Hematopoietic multipotent progenitor cell treated with erythropoietin and hydrocortisone succinate and interleukin-3 and kit ligand, for 17 days (in vitro differentiated cells): ENCODE measurements at regions not wholly inside any gene's neighbourhood (a gene's known extent, or its start where the extent isn't known, plus 50 kb on each side); places are given as distances from the start of the nearest gene placed in this dataset.
"Not testable (repeated sequence)": the region's sequence is repeated elsewhere in the genome, so short reads cannot be mapped to it uniquely, and the experiment has no call there.

Experiments
- DNase-seq: peaks from one replicate; pipeline ENCODE4 v3.0.0-alpha.2; 2015; ENCODE audit warnings: low spot score

DNA sequence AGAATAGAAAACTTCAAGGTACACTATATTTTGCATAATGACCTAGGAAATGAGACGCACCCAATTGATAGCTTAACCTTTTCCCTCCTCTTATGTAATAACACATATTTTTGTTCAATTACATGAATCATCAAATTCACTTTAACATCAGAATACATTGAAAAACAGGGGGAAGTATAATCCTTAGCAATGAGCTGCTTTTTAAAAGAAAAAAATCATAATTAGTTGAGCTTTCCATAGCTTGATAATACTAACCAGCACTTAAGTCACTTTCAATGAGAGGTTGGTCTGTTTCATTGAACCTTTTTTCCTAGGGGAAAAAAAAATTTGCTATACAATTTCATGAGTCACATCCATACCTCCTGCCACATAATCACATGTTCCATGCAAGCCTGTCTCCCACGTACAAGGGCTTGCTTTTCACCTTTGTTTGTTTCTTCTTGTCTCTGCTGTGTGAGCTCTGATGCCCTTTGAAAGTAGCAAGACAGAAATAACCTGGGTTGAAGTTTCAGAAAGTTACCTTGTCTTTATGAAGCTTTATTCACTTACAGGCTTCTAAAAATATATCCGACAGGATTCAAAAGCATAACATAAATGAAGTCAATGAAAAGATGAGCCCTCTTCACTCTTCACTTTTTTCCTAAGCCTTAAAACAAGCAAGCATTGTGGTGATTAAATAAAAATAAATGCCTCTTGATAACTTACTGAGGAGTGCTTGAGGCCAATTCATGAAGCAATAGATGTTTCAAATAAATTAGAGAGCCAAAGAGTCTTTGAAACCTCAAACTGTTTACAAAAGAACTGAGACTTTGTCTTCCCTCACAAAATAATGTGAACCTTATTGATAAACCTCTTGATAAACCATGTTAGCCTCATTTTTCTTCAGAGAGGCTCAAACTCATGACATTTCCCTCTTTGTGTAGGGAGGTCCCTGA, 108.5 kb downstream of the FEM1C start:
- DNase-seq: no peak

DNA sequence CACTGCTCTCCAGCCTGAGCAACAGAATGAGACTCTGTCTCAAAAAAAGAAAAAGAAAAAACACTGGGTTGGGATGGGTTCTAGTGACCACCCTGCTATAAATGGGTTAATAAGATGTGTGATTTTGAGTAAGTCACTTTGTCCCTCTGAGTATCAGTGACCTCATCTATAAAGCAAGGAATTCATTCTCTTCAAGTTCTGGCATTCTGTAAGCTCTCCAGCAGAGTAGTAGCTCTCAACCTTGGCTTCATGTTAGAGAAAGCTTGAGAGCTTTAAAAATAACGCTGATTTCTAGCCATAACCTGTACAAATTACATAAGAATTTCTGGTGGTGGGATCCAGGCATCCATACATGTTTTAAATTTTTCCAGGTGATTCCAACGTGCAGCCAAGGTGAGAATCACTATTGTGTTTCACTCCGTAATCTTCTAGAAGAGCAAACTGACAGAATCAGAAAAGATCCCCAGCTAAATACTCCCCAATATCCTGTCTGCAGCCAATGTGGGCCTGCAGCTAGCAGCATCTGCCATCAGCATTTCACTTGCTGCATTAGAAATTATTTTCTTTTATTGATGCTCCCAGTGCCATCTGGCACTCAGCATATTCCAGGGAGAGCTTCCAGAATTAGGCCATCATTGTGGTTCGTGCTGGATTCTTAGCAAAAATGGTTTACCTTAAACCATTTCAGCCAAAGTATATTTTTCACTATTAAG, 109.4 kb downstream of the FEM1C start:
- DNase-seq: no peak

- no peak for DNase-seq
These were observed 110.7 kb downstream of the FEM1C start for GRCh38 chr5:115433918-115434317.

DNA sequence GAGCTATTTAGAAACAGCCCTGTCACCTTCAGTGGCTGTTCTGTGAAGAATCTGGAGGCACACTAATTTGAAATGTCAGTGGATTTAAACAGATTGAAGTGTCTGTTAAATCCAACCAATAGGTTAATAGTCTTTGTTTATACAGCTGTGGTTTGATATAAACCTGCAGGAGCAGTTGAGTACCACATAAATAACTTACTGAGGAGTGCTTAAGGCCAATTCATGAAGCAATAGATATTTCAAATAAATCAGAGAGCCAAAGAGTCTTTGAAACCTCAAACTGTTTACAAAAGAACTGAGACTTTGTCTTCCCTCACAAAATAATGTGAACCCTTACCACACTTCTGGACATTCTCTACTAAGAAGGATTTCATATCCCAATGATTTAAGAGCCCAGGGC, 111.9 kb downstream of the FEM1C start:
- DNase-seq: no peak

DNA sequence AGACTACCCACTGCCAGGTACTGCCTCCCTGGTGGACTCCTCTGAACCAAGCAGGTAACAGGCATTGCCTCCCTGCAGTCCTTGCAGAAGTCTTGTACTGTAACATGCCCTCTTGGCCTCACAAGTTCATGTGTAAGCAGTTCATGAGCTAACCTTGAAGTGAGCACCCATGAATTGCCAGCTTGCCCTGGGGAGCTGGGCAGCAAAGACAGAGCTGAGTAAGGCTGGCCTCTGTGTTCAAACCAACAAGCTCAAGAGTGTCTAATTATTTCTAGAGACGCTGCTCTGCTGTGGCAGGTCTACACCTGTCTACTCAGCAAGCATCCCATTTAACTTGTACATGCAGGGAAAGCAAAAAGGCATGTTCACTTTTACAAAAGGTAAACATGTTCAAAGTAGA, 113.5 kb downstream of the FEM1C start:
- no peak for DNase-seq

GRCh38 chr5:115430374-115430773, 114.2 kb downstream of the FEM1C start:
- DNase-seq: no peak

GRCh38 chr5:115429345-115429940, 115.1 kb downstream of the FEM1C start:
- DNase-seq: no peak

DNA sequence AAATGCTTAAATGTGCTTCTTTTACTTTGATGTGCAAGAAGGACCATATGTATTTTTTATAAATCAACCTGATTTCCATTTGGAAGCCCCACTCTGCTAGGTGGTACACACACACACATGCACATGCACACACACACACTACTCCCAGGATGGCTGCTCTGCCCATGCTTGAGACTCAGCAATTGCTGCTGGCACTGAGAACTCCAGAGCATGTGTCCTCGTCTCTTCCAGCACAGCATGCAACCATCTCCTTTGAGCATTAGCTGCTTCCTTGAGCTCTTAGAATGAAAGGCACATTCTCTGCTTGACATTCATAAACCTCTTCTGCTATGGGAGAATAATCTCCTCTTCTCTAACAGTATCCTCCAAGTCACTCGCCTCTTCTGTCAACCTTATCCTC, 115.9 kb downstream of the FEM1C start:
- no peak for DNase-seq

GRCh38 chr5:115428248-115428647, 116.3 kb downstream of the FEM1C start:
- DNase-seq: no peak

DNA sequence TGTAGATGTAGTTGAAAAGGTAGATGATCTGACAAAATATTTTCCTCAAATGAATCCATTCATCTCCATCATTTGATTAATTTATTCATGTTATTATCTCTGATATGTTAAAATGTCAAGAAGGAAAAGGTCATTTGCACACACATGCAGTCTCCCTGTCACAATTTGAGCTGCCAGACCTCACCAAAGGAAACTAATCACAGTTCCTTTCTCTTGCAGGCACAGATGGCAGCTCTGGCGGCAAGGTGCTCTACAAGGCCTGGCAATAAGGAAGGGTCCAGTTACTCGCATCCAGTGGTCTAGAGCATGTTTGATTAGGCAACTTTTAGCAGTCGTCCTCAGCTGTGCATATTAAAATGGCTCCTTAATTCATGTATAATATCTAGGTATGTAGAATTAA, 120.1 kb downstream of the FEM1C start:
- DNase-seq: no peak

- no peak for DNase-seq
These were observed 120.5 kb downstream of the FEM1C start for GRCh38 chr5:115424030-115424429.

DNA sequence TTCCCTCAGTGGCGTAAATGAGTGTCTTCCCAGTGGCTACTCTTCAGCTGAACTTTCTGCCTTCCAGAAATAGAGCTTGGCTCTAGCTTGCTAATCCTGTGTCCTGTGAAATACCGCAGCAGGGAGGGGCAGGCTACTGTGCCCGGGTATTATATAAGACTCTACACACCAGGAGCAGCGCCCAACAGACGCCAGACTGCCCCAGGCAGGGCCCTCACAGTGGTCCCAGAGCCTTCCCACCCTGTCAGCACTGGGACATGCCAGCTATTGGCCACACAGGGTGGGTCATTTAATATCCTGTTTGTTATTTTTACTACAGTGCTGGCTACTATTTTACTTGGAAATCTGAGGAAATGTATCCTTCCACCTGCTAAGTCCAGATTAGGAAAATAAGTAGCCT, 121.0 kb downstream of the FEM1C start:
- DNase-seq: no peak

DNA sequence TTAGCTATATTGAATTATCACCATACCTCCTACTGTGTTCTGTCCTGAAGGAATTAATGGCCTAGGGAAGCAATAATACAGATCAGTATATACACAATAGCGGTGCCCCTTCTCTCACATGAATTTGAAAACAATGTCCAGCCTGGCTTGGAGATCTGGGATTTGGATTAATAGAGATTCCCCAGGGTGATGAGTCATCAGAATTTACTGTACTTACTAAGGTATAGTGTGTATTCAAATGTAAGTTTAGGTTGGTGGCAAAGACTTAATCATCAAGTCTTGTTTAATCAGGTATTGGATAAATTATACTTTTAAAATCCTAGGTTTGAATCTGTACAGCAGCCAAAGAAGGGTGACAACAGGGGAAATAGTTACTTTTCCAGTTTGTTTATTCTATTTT, 121.5 kb downstream of the FEM1C start:
- no peak for DNase-seq

DNA sequence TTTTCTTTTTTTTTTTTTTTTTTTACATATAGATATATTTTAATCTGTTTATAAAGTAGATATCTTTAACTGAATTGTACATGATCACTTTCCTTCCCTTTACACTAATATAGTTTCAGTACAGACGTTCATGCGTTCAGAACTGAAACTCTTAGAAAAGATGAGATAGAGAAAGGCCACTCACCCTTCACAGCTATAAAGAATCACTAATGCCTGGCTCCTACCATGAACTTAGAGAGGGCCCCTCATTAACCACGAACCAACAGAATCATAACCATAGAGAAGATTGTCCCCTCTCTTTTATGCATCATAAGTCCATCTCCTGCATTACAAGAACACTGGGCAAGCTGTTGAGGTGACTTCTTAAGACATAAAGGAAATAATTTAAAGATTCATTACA, 123.8 kb downstream of the FEM1C start:
- DNase-seq: not testable (repeated sequence)

DNA sequence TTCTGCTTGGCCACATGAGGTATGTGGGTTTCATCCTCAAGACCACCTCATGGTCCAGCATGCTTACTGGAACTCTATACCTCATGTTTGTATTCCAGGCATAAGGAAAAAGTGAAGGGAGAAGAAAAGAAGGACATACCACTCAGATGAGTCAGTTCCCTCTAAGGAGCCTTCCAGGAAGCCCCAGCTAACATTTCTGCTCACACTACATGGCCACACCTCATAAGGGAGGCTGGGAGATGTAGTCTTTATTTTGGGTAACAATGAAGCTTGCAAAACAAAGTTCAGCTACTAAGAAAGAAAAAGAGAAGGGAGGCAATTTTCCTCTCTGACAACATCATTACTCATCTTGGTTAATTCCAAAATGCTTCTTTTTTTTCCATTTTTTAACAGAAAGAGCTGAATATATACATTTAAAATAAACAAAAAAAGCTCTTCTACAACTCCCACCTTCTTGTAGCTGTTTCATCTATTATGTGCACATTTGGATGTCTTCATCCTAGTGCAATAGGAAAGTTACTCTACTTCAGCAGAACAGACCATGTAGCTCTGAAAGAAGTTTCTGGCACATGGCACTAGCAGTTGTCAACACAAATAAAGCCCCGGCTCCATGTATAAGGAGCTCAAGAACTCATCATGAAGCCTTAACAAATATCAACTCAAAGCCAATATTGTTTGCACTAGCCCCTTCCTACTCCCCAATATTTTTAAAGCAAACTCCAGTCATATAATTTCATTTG, 123.6 kb upstream of the CCDC112 start:
- DNase-seq: no peak

GRCh38 chr5:115418788-115419187, 122.3 kb upstream of the CCDC112 start:
- DNase-seq: peak; percentile 13

GRCh38 chr5:115417076-115417475, 120.6 kb upstream of the CCDC112 start:
- no peak for DNase-seq

GRCh38 chr5:115415143-115415491, 118.7 kb upstream of the CCDC112 start:
- no peak for DNase-seq

- DNase-seq: no peak
These were observed 118.1 kb upstream of the CCDC112 start for GRCh38 chr5:115414406-115415142.

DNA sequence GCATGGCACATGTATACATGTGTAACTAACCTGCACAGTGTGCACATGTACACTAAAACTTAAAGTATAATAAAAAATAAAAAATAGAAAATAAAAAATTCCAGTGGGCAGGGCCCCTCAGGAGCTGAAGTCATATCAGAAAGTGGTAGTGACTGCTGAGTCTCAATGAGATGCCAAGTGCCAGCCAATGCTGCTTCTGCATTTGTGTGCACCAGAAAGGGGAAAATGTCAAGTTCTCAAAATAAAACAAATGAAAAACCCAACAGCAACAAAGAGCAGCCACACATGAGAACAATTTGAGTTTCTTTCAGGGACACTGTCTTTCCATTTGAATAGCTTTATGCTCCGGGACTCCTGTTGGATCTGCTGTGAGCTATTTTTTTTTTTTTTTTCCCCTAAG, 117.2 kb upstream of the CCDC112 start:
- no peak for DNase-seq

GRCh38 chr5:115409094-115409493, 112.6 kb upstream of the CCDC112 start:
- DNase-seq: no peak
